ELR (cell line): ENCODE measurements at regions not wholly inside any gene's neighbourhood (a gene's known extent, or its start where the extent isn't known, plus 50 kb on each side); places are given as distances from the start of the nearest gene placed in this dataset.
"Not testable (repeated sequence)": the region's sequence is repeated elsewhere in the genome, so short reads cannot be mapped to it uniquely, and the experiment has no call there.

Experiments
- DNase-seq: peaks from one replicate; pipeline ENCODE4 v3.0.0-alpha.2; 2015; ENCODE audit warnings: low read depth

DNA sequence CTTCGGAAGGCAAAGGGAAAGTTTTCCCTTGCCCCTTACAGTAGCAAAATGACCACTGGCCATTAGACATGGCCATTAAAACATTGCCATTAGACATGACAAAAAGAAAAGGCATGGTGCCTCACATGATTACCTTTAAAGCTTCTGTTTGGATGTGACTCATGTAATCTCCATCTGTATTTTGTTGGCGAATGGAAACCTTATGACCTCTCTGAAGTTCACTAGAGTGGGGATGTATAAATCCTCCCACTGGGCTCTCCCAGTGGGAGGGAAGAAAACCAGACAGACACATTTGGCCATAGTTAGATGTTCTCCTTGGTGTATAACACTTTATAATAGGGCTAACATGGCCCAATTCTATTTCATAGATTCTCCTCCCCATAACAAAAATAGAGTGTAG is 152.6 kb downstream of the MAGEB17 start:
- DNase-seq, result peak; percentile 63

DNA sequence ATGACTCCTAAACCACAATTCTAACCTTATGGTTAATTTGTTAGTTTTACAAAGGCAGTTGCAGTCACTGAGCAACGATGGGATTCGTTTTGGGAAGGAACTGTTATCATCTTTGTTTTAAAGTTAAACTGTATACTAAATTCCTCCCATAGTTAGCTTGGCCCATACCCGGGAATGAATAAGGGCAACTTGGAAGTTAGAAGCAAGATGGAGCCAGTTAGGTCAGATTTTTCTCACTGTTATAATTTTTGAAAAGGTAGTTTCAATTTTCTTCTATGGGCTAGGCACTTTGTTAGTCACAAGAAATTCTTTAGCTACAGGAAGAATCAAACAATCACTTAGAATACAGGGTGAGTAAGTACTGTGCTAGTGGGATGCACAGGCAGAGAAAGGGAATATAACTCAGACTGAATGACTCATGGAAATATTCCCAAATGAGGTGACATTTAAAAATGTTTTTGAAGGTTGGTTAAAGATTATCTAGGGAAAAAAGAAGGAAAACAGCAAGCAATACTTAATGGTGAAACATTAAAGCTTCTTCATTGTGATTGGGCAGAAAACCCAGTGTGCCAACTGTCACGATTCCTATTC is 153.6 kb downstream of the MAGEB17 start:
- peak; percentile 73 for DNase-seq

DNA sequence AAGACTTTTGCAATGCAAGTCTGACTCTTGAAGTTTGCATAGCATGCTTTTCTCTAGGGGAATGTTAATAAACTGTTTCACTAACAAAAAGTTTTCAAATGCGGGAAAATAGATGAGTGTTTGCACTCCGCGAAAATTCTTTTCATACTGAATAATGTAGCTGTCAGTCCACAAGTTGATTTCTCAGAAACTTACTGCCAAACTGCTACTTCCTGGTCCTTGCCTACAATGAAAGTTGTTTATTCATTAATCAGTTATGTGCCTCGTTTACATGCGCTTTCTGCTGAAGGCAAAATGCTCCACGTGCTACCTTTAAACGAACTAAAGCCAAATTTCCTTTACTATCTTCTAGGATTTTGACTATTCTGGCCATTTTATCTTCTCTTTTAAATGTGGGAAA is 166.2 kb downstream of the MAGEB17 start:
- DNase-seq, result no peak

DNA sequence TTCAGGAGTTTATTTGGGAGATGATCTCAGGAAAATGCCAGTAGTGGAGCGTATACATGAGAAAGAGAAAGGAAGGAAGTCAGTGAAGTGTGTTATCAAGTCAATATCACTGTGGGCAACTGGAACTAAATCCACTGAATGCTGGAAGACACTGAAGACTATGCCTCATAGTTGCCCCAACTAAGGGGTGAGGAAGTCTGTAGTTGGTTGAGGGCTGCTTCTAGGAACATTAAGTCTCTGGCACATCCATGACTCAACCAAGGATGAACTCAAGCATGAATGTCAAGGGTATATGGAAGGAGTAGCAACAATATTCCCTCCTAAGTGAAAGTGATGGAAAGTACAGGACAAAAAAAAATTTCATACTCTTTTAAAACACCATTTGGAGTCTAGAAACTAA is 167.9 kb downstream of the MAGEB17 start:
- DNase-seq, result no peak

DNA sequence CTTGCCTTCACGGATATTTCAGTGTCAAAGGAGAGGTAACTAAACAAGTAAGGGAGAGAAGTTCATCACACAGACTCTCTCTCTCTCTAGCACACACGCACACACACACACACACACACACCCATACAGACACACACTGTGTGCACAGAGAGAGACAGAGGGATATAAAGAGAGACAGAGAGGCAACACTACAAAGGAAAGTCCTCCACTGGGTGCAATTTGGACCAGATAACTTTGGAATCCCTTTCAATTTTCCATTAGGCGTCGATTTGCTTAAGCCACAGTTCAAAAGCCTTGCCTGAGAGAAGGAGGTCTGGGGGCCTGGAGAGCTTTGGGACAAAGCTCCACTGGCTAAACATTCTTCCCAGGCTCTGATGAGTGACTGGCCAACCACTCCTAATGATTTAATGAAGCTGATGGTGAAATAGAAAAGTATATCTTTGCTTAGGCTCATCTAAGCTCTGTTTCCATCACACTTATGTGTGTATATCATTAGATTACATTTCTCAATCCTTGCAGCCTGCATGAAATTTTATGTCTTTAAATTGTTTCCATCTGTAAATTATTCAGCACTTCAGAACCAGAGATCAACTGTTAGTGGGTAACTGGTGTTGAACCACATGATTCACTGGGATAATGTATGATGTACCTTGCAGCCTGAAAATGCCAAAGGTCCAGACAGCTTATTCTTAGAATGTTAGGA is 180.8 kb downstream of the MAGEB17 start:
- DNase-seq, result no peak

DNA sequence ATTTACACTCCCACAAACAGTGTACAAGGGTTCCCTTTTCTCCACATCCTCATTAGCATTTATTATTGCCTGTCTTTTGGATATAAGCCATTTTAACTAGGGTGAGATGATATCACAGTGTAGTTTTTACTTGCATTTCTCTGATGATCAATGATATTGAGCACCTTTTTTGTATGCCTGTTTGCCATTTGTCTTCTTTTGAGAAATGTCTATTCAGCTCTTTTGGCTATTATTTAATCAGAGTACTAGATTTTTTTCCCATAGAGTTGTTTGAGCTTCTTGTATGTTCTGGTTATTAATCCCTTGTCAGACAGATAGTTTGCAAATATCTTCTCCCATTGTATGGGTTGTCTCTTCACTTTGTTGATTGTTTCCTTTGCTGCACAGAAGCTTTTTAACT is 190.6 kb downstream of the MAGEB17 start:
- no peak for DNase-seq

DNA sequence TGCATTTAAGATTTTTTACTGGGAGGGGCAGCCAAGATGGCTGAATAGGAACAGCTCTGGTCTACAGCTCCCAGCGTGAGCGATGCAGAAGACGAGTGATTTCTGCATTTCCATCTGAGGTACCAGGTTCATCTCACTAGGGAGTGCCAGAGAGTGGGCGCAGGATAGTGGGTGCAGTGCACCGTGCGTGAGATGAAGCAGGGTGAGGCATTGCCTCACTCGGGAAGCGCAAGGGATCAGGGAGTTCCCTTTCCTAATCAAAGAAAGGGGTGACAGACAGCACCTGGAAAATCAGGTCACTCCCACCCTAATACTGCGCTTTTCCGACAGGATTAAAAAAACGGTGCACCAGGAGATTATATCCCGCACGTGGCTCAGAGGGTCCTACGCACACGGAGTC is 192.8 kb downstream of the MAGEB17 start:
- DNase-seq, result not testable (repeated sequence)

DNA sequence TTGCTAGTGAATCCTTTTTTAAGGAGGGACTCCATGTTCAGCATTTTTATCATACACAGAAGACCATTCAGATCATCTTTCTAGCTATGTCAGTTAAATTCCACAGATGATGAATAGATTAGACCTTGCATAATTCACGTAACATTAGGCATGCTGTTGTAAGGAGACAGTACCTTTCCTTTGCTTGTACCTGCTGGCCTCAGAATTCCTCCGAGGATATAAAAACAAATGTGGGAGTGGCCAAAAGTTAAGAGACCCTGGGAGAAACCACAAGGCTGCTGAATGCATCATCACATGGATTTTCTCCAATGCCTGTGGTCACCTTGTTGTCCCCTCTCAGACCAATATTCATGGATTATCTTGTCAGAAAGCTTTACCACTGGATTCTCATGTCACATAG is 201.4 kb downstream of the MAGEB17 start:
- no peak for DNase-seq

DNA sequence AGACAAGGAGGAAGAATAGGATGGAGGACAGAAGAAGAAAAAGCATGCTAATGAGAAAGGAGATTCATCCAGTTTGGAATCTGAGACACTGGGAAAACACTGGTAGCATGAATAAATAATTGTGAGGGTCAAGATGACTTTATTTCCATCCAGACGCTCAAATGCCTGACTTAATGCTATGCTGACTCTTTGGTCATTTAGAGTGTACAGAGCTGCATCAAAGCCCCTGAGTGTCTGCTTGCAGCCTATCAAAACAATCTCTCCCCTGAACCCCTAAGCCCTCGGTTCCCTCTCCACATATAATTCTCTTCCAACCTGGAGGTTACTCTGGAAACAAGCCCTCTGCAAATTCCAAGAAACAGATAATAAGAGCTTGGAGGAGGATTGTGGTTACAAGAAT is 208.8 kb downstream of the MAGEB17 start:
- no peak for DNase-seq

DNA sequence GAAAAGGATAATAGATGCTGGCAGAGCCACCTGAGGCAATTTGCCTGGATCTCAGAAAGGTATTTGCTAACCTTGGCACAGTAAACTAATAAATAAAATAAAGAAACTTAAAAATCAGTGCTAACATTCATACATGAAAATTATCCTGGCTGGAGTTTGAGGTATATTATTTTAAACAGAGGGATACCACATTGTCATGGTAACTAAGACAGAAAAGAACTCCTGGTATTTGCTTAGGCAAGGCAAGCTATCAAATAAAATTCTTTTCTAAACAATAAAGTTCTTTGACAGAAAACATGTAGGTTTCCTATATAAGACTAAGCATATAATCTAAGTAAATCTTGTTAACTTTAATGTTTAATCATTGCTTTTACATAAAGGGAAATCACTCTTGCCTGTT is 218.8 kb downstream of the MAGEB17 start:
- DNase-seq, result no peak

DNA sequence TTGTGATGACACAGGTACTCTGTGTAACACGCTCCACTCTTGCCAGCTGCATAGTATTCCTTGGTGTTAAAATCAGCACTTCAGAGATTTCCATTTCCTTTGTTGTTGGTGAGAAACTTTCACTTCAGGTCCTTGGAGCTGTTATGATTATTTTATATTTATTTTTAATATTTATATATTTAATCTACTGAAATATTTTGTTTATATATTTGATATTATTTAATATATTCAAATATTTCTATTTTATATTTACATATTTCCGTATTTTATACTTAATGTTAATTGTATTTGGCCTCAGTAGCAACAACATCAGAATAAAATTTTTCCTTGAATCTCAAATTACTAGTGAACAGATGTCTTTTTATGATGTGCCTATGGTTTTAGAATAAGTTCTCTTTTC is 225.3 kb downstream of the MAGEB17 start:
- no peak for DNase-seq

DNA sequence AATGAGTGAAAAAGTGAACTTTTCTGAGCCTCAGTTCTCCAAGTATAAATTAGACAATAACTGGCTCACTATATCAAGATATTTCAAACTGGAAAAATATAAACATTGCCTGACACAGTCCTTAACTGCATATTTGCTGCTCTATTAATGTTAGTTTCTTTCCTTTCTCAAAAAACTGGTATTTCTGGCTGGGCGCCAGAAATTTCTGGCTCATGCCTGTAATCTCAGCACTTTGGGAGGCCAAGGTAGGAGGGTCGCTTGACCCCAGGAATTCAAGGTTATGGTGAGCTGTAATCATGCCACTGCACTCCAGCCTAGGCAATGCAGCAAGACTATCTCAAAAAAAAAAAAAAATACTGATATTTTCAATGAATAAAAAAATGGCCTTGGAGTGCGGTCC is 227.0 kb downstream of the MAGEB17 start:
- DNase-seq, result no peak

DNA sequence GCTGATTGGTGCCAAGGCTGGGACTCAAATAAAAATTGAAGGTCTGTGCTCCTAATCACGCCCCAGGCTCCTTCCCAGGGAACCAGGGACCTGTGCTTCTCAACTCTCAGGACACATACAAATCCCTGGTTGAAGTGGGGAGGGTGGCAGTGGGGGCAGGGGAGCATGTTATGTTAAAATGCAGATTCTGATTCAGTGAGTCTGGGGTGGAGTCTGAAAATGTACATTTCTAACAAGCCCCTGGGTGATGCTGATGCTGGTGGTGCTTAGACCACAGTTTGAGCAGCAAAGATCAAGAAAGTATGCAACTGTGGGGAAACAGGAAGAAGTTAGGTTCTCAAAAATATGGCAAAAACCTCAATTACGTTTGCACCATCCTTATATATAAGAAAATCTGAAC is 236.5 kb downstream of the MAGEB17 start:
- DNase-seq, result no peak

DNA sequence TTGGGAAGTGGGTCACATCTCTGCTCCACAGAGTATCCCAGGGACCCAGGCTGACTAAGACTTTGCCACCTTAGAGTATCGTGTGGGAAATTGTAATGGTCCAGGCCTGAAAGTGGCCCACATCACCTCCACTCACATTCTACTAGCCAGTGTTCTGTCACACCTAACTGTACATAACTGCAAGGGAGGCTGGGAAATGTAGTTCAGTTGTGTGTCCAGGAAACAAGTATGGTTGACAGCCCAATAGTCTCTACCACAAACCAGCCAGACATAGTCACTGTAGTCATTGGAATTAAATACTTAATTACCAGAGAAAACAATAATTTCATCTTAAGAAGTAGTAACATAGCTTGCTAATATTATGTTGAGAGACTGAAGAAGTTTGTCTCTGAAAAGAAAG is 233.4 kb upstream of the S100G start:
- DNase-seq, result no peak

DNA sequence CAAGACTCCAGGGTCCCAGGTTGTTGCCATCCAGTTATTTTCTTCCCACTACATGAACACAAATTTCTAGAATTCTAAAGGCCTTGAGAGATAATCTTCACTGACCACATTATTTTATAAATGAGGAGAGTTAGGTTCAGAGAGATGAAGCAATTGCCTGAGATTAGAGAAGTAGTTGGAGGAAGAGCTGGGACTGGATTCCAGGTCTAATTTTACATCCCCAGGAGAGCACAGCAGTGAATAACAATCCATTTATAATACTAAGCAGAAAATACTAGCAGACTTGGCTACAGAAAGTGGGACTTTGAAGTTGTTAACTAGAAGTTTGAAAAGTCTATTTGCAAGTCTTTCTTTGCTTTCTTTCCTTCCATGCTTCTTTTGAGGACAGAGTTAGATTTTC is 231.3 kb upstream of the S100G start:
- no peak for DNase-seq

DNA sequence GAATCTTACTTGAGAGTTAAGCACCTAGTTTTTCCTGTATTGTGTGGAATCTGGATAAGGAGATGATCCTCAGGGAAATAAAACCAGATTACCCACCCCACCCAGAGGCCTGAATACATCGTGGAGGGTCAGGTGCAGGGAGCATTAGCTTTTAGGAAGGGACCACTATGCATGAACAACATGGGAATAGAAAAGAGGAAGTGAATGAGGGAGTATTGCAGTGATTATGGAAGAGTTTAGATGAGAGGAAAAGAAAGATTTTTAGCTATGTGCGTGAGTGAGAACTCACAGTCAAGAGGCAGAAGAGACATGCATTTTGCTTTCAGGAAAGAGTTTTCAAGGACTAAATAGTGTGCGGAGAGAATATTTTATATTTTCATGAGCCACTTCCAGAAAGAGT is 222.3 kb upstream of the S100G start:
- DNase-seq, result no peak

DNA sequence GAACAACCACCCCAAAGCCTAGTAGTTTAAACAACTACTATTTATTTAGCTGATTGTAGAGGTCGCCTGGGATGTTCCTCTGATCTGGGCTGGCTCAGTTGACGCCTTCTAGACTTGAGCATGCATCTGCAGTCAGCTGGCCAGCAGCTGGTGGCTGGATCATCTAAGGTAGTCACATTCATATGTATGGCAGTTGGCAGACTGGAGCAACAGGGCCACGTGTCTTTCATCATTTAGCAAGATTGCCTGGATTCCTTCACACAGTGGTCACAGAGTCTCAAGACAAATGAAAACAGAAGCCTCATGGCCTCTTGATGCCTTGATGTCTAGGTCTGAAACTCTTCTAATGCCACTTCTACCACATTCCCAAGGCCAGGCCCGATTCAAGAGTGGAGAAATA is 220.6 kb upstream of the S100G start:
- DNase-seq, result no peak

DNA sequence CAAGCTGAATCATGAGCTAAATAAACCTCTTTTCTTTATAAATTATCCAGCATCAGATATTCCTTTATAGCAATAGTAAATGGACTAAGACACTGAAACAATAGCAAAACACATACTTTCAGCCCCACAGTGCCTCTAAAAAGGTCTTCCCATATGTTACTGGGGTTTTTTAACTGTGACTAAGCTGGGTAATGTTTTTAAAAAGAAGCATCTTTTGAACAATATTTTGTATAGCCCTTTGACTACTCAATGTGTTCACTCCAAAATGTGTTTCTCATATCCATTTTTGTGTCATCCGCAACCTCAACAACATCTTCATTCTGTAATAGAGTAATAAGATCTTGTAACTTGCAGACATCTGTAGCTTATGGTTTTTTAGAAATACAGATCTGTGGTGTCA is 218.7 kb upstream of the S100G start:
- DNase-seq, result no peak

DNA sequence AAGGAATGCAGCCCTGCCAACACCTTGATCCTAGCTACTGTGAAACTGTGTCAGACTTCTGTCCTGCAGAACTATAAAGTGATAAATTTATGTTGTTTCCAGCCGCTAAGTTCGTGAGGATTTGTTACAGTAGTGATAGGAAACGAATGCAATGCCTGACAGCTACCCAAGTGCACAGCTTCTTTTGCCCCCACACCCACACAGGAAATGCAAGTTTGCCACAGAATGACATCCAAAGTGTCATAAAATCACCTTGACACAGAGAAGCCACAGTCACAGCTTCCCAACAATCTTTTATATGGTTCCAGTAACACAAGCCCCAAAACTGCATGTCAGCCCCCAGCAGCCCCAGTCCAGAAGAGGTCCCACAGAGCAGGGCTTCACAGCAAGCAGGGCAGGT is 216.9 kb upstream of the S100G start:
- DNase-seq, result no peak

DNA sequence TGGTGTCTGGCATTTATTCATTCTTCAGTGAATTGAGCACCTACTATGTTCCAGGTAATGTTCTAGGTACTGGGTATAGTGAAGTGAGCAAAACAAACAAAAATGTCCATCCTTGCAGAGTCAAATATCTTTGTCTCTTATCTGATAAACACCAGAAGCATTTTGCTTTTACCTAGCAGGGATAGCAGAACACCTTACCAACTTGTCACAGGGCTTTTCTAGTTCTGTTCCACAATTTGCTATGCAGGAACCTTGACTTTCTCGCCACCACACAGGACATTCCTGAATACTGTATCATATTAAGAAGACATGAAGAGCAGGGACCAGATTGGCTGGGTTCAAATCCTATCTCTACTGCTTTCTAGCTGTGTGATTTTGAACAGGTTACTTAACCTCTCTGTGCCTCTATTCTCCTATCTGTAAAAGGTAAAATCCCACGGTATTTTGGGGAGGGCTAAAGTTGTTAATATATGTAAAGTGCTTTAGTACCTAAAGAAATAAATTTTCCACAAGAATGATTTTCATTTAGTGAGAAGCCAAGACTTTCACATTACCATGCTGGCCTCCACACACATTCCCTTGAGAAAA is 214.5 kb upstream of the S100G start:
- no peak for DNase-seq

DNA sequence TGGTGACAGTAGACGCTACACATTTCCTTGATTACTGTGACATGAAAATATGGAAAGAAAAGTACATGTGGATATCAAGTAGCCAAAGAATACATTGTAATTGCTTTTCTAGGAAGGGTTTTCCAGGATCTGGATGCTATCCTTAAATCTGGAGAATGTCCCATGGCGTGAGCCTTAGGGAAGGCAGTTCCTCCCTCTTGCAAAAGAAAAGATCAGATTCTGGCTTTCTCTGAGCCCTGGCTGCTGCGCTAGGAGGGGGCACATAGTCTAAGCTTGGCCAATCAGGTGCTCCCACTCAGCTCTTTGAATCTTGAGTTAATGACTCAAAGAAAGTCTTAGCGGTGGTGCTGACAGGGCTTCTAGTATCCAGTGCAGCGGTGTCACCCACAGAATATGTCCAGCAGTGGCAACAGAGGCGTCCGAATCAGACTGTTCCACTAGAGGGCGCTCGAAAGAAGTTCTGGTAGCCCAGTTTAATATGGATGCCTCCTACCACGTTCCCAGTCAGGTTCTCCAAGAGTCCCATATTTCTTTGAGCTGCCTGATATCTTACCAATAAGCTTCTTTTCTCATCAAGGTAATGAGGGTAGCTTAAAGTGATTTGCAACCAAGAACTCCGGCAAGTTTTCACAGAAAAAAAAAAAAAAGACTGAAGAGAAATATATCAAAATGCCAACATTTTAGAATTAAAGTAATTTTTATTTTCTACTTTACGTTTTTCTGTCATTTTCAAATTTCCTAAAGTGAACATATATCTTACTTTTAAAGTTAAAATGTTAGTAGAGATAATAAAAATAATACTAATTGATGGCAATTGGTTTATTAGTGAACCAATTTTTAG is 213.4 kb upstream of the S100G start:
- DNase-seq, result peak; percentile 82

DNA sequence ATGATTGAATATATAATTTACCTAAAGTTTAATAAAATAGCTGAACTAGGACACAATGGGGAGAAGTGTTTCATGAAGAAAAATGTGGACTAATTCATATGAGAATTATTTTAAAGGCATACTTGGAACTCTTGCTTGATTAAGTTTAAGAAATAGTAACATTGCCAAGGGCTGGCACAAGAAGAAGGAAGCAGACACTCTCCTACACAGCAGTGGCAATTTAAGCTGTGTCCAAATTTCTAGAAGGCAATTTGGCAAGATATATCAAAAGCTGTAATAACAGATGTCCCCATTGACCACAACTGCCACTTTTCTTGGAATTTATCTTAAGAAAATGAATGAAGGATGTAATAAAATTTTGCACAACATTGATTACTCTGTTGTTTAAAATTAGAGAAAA is 209.5 kb upstream of the S100G start:
- DNase-seq, result no peak

DNA sequence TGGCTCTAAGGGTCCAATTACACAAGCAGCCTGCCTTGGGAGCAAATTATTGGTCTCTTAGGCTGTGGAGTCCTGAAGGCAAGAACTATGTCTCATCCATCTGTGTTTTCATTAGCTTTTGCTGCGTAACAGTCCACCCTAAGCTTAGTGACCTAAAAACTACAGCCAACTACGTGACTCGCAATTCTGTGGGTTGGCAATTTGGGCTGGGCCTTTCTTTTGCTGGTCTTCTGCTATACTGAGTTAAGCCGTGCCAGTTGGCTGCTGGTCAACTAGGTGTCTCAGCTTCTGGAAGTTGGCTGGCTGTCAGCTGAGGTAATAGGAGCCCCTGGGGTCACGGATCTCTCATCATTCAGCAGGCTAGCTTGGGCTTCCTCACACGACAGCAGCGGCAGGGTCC is 205.6 kb upstream of the S100G start:
- DNase-seq, result peak; percentile 21
